OCI-LY3 (cell line): ENCODE measurements at regions not wholly inside any gene's neighbourhood (a gene's known extent, or its start where the extent isn't known, plus 50 kb on each side); places are given as distances from the start of the nearest gene placed in this dataset.

Experiments
- H2AFZ ChIP-seq: fragments of 200-600, 300-600 bp; shearing (Covaris generic); 2 replicates; pipeline ENCODE4 v1.6.0; 2014; ENCODE audit warnings: antibody characterized with exemption, low read depth, low read length
- H3K27ac ChIP-seq: fragments of 200-600, 300-600 bp; sonication (generic); 2 replicates; pipeline ENCODE4 v1.5.1; 2014; ENCODE audit warnings: mild to moderate bottlenecking, low read length, moderate library complexity, mixed read lengths
- H3K27me3 ChIP-seq: fragments of 200-600, 300-600 bp; sonication (generic); 2 replicates; pipeline ENCODE4 v1.6.1; 2014; ENCODE audit warnings: low read depth, low read length, mixed read lengths
- H3K36me3 ChIP-seq: fragments of 200-600, 300-600 bp; sonication (generic); replicated peaks from 2 replicates; pipeline ENCODE3; 2014; ENCODE audit warnings: low read depth, low read length, mixed read lengths
- H3K4me1 ChIP-seq: fragments of 300-600, 200-600 bp; sonication (generic); 2 replicates; pipeline ENCODE4 v1.6.1; 2014; ENCODE audit warnings: low read length, mixed read lengths
- H3K4me2 ChIP-seq: fragments of 200-600, 300-600 bp; sonication (generic); 2 replicates; pipeline ENCODE4 v1.6.1; 2014; ENCODE audit warnings: low read length, mixed read lengths
- H3K4me3 ChIP-seq: fragments of 300-600, 200-600 bp; sonication (generic); 2 replicates; pipeline ENCODE4 v1.5.1; 2014; ENCODE audit warnings: antibody characterized with exemption, mild to moderate bottlenecking, low read length, moderate library complexity
- H3K79me2 ChIP-seq: fragments of 300-600, 200-600 bp; shearing (Covaris generic); 2 replicates; pipeline ENCODE4 v1.6.1; 2014; ENCODE audit warnings: mild to moderate bottlenecking, low read length, mixed read lengths
- H3K9ac ChIP-seq: fragments of 300-600, 200-600 bp; shearing (Covaris generic); 2 replicates; pipeline ENCODE4 v1.6.0; 2014; ENCODE audit warnings: mild to moderate bottlenecking, low read length, moderate library complexity
- H3K9me3 ChIP-seq: fragments of 200-600, 300-600 bp; shearing (Covaris generic); 2 replicates; pipeline ENCODE4 v1.6.1; 2014; ENCODE audit warnings: low read length, mixed read lengths; ENCODE audit not compliant: insufficient read depth
- H4K20me1 ChIP-seq: fragments of 200-600, 300-600 bp; sonication (generic); 2 replicates; pipeline ENCODE4 v1.6.1; 2016; ENCODE audit warnings: low read length, mixed read lengths; ENCODE audit not compliant: insufficient read depth
- EZH2phosphoT487 ChIP-seq: fragments of 200-600 bp; shearing (Covaris generic); IDR thresholded peaks from 2 replicates; pipeline ENCODE4 v1.6.1; 2018; ENCODE audit warnings: antibody characterized with exemption, mixed run types, low read depth
- TF ChIP-seq, protein P1 (sequence below): fragments of 200-600, 300-600 bp; sonication (generic); IDR thresholded peaks from 2 replicates; pipeline ENCODE4 v1.5.1; 2014; ENCODE audit warnings: antibody characterized with exemption, low read length, low read depth

- Histone ChIP-seq H3K9ac (peak overlapping the region; percentile 91), H3K79me2 (peaks cover 5% of the 10 kb centered on the region; the same call in 1 of the 2 replicates), H3K36me3 (no peaks in the 10 kb centered on the region), H3K27me3 (0 out of 2 replicates have a peak, but pooled peaks cover 3% of the 10 kb centered on the region), H4K20me1 (no peaks in the 10 kb centered on the region), H3K4me2 (peak overlapping the region; percentile 98), H3K27ac (0 out of 2 replicates have a peak overlapping the region, but pooled peaks have one; percentile 10), H2AFZ (peak overlapping the region; percentile 96; the same call in 1 of the 2 replicates), H3K4me3 (peak overlapping the region; percentile 86), H3K9me3 (no peaks in the 10 kb centered on the region), H3K4me1 (peaks cover 25% of the 10 kb centered on the region)
- TF ChIP-seq EZH2phosphoT487: no peak
- TF ChIP-seq, protein P1, sequence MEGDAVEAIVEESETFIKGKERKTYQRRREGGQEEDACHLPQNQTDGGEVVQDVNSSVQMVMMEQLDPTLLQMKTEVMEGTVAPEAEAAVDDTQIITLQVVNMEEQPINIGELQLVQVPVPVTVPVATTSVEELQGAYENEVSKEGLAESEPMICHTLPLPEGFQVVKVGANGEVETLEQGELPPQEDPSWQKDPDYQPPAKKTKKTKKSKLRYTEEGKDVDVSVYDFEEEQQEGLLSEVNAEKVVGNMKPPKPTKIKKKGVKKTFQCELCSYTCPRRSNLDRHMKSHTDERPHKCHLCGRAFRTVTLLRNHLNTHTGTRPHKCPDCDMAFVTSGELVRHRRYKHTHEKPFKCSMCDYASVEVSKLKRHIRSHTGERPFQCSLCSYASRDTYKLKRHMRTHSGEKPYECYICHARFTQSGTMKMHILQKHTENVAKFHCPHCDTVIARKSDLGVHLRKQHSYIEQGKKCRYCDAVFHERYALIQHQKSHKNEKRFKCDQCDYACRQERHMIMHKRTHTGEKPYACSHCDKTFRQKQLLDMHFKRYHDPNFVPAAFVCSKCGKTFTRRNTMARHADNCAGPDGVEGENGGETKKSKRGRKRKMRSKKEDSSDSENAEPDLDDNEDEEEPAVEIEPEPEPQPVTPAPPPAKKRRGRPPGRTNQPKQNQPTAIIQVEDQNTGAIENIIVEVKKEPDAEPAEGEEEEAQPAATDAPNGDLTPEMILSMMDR: no peak
These were observed 216.5 kb upstream of the MKLN1 start for GRCh38 chr7:131111081-131111576.

GRCh38 chr7:131111792-131112191 lies 215.9 kb upstream of the MKLN1 start:
- Histone ChIP-seq H2AFZ (no peak overlapping the region), H3K4me3 (no peak overlapping the region), H3K4me2 (peak overlapping the region; percentile 98), H3K36me3 (no peaks in the 10 kb centered on the region), H4K20me1 (no peaks in the 10 kb centered on the region), H3K27me3 (0 out of 2 replicates have a peak, but pooled peaks cover 3% of the 10 kb centered on the region), H3K9ac (no peak overlapping the region), H3K27ac (no peak overlapping the region), H3K79me2 (peaks cover 5% of the 10 kb centered on the region; the same call in 1 of the 2 replicates), H3K4me1 (peaks cover 25% of the 10 kb centered on the region), H3K9me3 (no peaks in the 10 kb centered on the region)
- TF ChIP-seq, protein P1: no peak
- TF ChIP-seq EZH2phosphoT487: no peak

DNA sequence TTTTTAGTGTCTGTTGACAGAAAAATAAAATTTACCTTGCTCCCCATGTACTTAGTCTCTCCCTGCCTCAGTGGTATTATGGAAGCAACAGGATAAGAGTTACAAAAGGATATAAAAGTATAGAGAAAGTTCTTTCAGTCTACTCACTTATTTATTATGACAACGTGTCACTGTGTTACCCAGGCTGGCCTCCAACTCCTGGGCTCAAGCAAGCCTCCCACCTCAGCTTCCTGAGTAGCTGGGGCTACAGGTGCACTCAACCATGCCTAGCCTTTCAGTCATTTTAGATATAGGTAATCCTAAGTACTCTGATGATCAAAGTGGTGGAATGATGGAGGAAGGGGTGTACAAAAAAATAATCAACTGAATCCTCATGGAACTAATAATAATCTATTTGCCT lies 215.2 kb upstream of the MKLN1 start:
- H4K20me1 ChIP-seq: no peaks in the 10 kb centered on the region
- no peak overlapping the region for H3K27ac ChIP-seq
- no peaks in the 10 kb centered on the region for H3K9me3 ChIP-seq
- no peak overlapping the region for H3K4me2 ChIP-seq
- H3K4me1 ChIP-seq: peaks cover 25% of the 10 kb centered on the region
- H3K9ac ChIP-seq: no peak overlapping the region
- no peak overlapping the region for H3K4me3 ChIP-seq
- 0 out of 2 replicates have a peak, but pooled peaks cover 3% of the 10 kb centered on the region for H3K27me3 ChIP-seq
- no peak overlapping the region for H2AFZ ChIP-seq
- TF ChIP-seq, protein P1: no peak
- no peak for TF ChIP-seq EZH2phosphoT487
- H3K36me3 ChIP-seq: no peaks in the 10 kb centered on the region
- H3K79me2 ChIP-seq: peaks cover 4% of the 10 kb centered on the region; the same call in 1 of the 2 replicates

DNA sequence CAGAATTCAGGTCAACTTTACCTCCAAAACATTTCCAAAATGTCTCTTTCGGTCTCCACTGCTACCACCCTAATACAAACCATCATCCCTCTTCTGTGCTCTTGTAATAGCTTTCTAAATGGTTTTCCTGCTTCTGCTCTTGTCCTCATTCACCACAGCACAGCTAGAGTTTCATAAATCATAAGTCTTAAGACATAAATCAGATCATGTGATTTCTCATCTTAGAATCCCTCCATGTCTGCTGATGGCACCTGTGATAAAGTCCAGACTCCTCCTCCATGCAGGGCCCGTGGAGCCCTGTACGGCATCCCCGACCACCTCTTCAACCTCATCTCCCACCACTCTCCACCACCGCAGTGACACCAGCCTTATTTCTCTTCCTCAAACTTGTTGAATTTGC lies 212.3 kb upstream of the MKLN1 start:
- no peaks in the 10 kb centered on the region for H4K20me1 ChIP-seq
- H3K27me3 ChIP-seq: 0 out of 2 replicates have a peak, but pooled peaks cover 3% of the 10 kb centered on the region
- H3K79me2 ChIP-seq: no peaks in the 10 kb centered on the region
- peaks cover 13% of the 10 kb centered on the region for H3K4me1 ChIP-seq
- TF ChIP-seq, protein P1: no peak
- TF ChIP-seq EZH2phosphoT487: no peak
- H3K4me2 ChIP-seq: no peak overlapping the region
- no peak overlapping the region for H3K27ac ChIP-seq
- no peak overlapping the region for H3K4me3 ChIP-seq
- no peaks in the 10 kb centered on the region for H3K36me3 ChIP-seq
- H3K9me3 ChIP-seq: no peaks in the 10 kb centered on the region
- no peak overlapping the region for H2AFZ ChIP-seq
- H3K9ac ChIP-seq: no peak overlapping the region
